ENCODE measurements at regions not wholly inside any gene's neighbourhood (a gene's known extent, or its start where the extent isn't known, plus 50 kb on each side); places are given as distances from the start of the nearest gene placed in this dataset.

DNA sequence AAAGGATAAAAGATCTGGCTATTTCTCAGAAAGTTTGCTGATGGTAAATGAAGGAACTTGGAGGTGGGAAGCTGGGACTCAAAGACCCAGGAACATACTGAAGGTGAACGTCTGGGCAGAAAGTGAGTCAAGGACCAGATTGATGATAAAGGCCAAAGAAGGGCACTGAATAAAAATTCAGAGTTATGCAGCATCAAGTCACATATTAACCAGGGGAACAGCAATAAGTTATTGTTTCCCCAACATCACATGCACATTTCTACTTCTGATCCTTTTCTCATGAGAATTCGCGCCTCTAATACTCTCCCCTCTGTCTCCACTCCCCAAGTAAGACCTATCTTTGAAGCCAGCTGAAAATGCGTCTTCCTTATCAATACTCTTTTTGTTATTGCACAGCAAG, 71.8 kb upstream of the SLC35F4 start:
- Histone ChIP-seq H3K4me1 (ENCODE audit: control insufficient read depth, low read length) (no peaks in the 10 kb centered on the region), H3K27ac (ENCODE audit: low read depth, low read length) (no peak overlapping the region), H3K79me2 (ENCODE audit: control insufficient read depth, low read length) (no peaks in the 10 kb centered on the region), H3K9me3 (ENCODE audit: control insufficient read depth, insufficient read depth, low read length) (no peaks in the 10 kb centered on the region), H3K27me3 (ENCODE audit: control insufficient read depth, low read length) (no peaks in the 10 kb centered on the region), H3K4me2 (ENCODE audit: low read length) (no peak overlapping the region), H3K4me3 (ENCODE audit: low read length) (no peak overlapping the region), H4K20me1 (ENCODE audit: control insufficient read depth, insufficient read depth, low read depth, low read length) (no peaks in the 10 kb centered on the region), H3F3A (ENCODE audit: control insufficient read depth, insufficient read depth) (no peaks in the 10 kb centered on the region), H3K36me3 (ENCODE audit: control insufficient read depth, low read length) (no peaks in the 10 kb centered on the region), H3K9me2 (replicated peaks; ENCODE audit: control insufficient read depth, low read length) (no peaks in the 10 kb centered on the region)
- TF ChIP-seq EZH2phosphoT487 (IDR thresholded peaks at IDR 0.05; ENCODE audit: borderline replicate concordance, low read length) = no peak
- TF ChIP-seq CTCF (IDR thresholded peaks at IDR 0.05; ENCODE audit: low read depth, low read length, poor library complexity, severe bottlenecking) = no peak

GRCh38 chr14:57933349-57933748, 67.5 kb upstream of the SLC35F4 start:
- H3K9me3 ChIP-seq (ENCODE audit: control insufficient read depth, insufficient read depth, low read length) = no peaks in the 10 kb centered on the region
- H3K79me2 ChIP-seq (ENCODE audit: control insufficient read depth, low read length) = no peaks in the 10 kb centered on the region
- TF ChIP-seq CTCF (IDR thresholded peaks at IDR 0.05; ENCODE audit: low read depth, low read length, poor library complexity, severe bottlenecking) (no peak), EZH2phosphoT487 (IDR thresholded peaks at IDR 0.05; ENCODE audit: borderline replicate concordance, low read length) (no peak)
- H4K20me1 ChIP-seq (ENCODE audit: control insufficient read depth, insufficient read depth, low read depth, low read length) = no peaks in the 10 kb centered on the region
- no peak overlapping the region for H3K4me2 ChIP-seq (ENCODE audit: low read length)
- no peak overlapping the region for H3K4me3 ChIP-seq (ENCODE audit: low read length)
- H3K9me2 ChIP-seq (replicated peaks; ENCODE audit: control insufficient read depth, low read length) = no peaks in the 10 kb centered on the region
- H3K27ac ChIP-seq (ENCODE audit: low read depth, low read length) = no peak overlapping the region
- peaks cover 9% of the 10 kb centered on the region for H3K4me1 ChIP-seq (ENCODE audit: control insufficient read depth, low read length)
- no peaks in the 10 kb centered on the region for H3K27me3 ChIP-seq (ENCODE audit: control insufficient read depth, low read length)
- no peaks in the 10 kb centered on the region for H3F3A ChIP-seq (ENCODE audit: control insufficient read depth, insufficient read depth)
- no peaks in the 10 kb centered on the region for H3K36me3 ChIP-seq (ENCODE audit: control insufficient read depth, low read length)

DNA sequence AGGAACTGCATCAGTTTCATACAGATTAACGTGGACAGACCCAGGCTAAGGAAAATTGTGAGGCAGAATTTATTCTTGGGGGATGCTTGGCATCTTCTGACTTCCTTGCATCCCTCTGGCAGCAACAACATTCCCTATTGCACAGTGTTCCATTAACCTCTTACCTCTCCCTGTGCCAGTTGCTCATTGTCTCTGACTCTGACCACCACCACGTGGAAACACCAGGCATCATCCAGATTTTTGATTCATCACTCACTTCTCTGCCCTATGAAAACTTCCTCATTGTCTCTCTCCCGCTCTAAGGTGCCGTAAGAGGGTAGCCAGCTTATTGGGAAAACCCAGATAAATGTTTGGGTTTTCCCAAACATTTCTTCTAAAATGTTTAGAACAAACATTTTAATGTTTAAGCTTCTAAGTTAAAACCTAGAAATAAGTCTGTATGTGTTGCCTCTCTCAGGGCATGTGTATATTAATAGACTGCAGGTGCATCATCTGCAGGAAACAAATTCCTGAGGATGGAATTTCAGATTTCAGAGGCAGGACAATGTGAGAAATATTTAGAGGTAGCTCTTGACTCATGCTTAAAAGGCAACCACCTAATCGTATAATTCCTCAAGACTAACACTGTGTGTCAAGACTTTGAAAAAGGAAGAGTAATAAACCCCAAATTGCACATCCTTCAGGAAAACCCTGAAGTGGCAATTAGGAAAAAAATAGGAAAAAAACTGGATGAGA, 64.5 kb upstream of the SLC35F4 start:
- Histone ChIP-seq H3K27ac (ENCODE audit: low read depth, low read length) (no peak overlapping the region), H3K79me2 (ENCODE audit: control insufficient read depth, low read length) (no peaks in the 10 kb centered on the region), H4K20me1 (ENCODE audit: control insufficient read depth, insufficient read depth, low read depth, low read length) (no peaks in the 10 kb centered on the region), H3K36me3 (ENCODE audit: control insufficient read depth, low read length) (no peaks in the 10 kb centered on the region), H3K27me3 (ENCODE audit: control insufficient read depth, low read length) (no peaks in the 10 kb centered on the region), H3F3A (ENCODE audit: control insufficient read depth, insufficient read depth) (no peaks in the 10 kb centered on the region), H3K4me2 (ENCODE audit: low read length) (no peak overlapping the region), H3K4me3 (ENCODE audit: low read length) (no peak overlapping the region), H3K9me2 (replicated peaks; ENCODE audit: control insufficient read depth, low read length) (no peaks in the 10 kb centered on the region), H3K4me1 (ENCODE audit: control insufficient read depth, low read length) (peaks cover 11% of the 10 kb centered on the region), H3K9me3 (ENCODE audit: control insufficient read depth, insufficient read depth, low read length) (no peaks in the 10 kb centered on the region)
- TF ChIP-seq EZH2phosphoT487 (IDR thresholded peaks at IDR 0.05; ENCODE audit: borderline replicate concordance, low read length) = no peak
- TF ChIP-seq CTCF (IDR thresholded peaks at IDR 0.05; ENCODE audit: low read depth, low read length, poor library complexity, severe bottlenecking) = no peak
